ENCODE measurements at regions not wholly inside any gene's neighbourhood (a gene's known extent, or its start where the extent isn't known, plus 50 kb on each side); places are given as distances from the start of the nearest gene placed in this dataset.

GRCh38 chr3:40803311-40803710, 278.6 kb downstream of the ZNF621 start:
- TF ChIP-seq CTCF (conservative IDR thresholded peaks at IDR 0.05 in 1 of 2, IDR thresholded peaks at IDR 0.05 in 1 of 2; ENCODE audit: extremely low read depth in 1 of 2, insufficient read depth in 1 of 2, low read depth in 1 of 2, low read length in 2 of 2): no peak
- no peak for TF ChIP-seq EZH2 (IDR thresholded peaks at IDR 0.05; ENCODE audit: borderline replicate concordance, low read length)
